PC-3 (cell line): ENCODE measurements at regions not wholly inside any gene's neighbourhood (a gene's known extent, or its start where the extent isn't known, plus 50 kb on each side); places are given as distances from the start of the nearest gene placed in this dataset.

Experiments
- EZH2 ChIP-seq: fragments of 300-600 bp; sonication (generic); IDR thresholded peaks from one replicate; pipeline ENCODE4 v1.6.1; 2017; ENCODE audit warnings: antibody characterized with exemption, mild to moderate bottlenecking, low read length; ENCODE audit not compliant: unreplicated experiment
- EZH2phosphoT487 ChIP-seq: fragments of 300-600 bp; sonication (generic); IDR thresholded peaks from 2 replicates; pipeline ENCODE4 v1.6.1; 2018; ENCODE audit warnings: mild to moderate bottlenecking, antibody characterized with exemption, low read length, borderline replicate concordance
- TF ChIP-seq, protein P1 (sequence below): fragments of 300-600 bp; sonication (generic); conservative IDR thresholded peaks from 2 replicates; pipeline ENCODE4 v1.5.1; 2017; ENCODE audit warnings: antibody characterized with exemption, low read depth, mild to moderate bottlenecking, low read length

DNA sequence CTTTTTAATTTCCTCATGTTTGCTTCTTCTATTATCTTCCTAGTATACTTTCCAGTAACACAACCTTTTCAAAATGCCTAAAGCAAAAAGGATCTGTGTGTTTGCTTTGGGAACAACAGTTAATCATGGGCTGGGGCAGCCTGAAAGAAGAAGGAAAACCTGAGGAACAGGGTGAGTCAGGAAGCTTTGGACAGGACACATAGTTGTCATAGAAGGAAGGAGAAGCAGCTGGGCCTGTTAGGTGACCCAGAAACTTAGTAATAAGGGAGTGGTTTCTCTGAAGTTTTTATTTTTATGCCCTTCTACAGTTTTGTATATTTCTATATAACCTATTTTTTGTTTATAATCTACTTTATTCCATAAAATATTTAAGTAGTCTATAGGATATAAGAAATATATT lies 61.4 kb downstream of the CD24 start:
- TF ChIP-seq, protein P1, sequence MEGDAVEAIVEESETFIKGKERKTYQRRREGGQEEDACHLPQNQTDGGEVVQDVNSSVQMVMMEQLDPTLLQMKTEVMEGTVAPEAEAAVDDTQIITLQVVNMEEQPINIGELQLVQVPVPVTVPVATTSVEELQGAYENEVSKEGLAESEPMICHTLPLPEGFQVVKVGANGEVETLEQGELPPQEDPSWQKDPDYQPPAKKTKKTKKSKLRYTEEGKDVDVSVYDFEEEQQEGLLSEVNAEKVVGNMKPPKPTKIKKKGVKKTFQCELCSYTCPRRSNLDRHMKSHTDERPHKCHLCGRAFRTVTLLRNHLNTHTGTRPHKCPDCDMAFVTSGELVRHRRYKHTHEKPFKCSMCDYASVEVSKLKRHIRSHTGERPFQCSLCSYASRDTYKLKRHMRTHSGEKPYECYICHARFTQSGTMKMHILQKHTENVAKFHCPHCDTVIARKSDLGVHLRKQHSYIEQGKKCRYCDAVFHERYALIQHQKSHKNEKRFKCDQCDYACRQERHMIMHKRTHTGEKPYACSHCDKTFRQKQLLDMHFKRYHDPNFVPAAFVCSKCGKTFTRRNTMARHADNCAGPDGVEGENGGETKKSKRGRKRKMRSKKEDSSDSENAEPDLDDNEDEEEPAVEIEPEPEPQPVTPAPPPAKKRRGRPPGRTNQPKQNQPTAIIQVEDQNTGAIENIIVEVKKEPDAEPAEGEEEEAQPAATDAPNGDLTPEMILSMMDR: no peak
- TF ChIP-seq EZH2 (no peak), EZH2phosphoT487 (no peak)
